ENCODE measurements at regions not wholly inside any gene's neighbourhood (a gene's known extent, or its start where the extent isn't known, plus 50 kb on each side); places are given as distances from the start of the nearest gene placed in this dataset.

DNA sequence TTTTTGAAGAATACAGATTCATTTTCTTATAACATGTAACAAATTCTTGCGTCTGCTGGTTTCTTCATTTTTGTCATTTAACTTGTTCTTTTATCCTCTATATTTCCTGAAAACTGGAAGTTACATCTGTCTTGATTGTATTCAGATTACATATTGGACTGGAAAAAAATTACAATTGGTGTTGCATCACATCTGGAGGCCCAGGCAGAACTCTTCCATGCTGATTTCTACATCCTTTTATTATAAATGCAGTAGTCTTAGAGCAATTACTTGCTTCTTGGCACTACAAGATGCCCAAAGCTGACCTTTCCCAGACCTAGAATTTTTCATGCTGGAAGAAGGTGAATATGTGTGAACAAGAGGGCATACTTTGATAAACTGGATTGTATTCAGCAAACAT is 460.9 kb upstream of the CNTNAP2 start:
- TF ChIP-seq, protein P1, sequence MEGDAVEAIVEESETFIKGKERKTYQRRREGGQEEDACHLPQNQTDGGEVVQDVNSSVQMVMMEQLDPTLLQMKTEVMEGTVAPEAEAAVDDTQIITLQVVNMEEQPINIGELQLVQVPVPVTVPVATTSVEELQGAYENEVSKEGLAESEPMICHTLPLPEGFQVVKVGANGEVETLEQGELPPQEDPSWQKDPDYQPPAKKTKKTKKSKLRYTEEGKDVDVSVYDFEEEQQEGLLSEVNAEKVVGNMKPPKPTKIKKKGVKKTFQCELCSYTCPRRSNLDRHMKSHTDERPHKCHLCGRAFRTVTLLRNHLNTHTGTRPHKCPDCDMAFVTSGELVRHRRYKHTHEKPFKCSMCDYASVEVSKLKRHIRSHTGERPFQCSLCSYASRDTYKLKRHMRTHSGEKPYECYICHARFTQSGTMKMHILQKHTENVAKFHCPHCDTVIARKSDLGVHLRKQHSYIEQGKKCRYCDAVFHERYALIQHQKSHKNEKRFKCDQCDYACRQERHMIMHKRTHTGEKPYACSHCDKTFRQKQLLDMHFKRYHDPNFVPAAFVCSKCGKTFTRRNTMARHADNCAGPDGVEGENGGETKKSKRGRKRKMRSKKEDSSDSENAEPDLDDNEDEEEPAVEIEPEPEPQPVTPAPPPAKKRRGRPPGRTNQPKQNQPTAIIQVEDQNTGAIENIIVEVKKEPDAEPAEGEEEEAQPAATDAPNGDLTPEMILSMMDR (IDR thresholded peaks at IDR 0.05 in 4 of 5, conservative IDR thresholded peaks at IDR 0.05 in 1 of 5) = no peak
- no peak for TF ChIP-seq POLR2A (IDR thresholded peaks at IDR 0.05)
